CD14-positive monocyte (primary cell): ENCODE measurements at regions not wholly inside any gene's neighbourhood (a gene's known extent, or its start where the extent isn't known, plus 50 kb on each side); places are given as distances from the start of the nearest gene placed in this dataset.

Source experiments
- DNase-seq, 3 donors: peaks; one replicate each; pipeline ENCODE4 v3.0.0-alpha.2; 2011 to 2022
- H2AFZ ChIP-seq: 2 replicates; pipeline ENCODE4 v1.6.0; 2012; ENCODE audit warnings: mild to moderate bottlenecking, low read depth, low read length, inconsistent platforms; ENCODE audit not compliant: insufficient read depth, poor library complexity, severe bottlenecking
- H3K27ac ChIP-seq, 2 donors: 1 replicate in 1 of 2; 2 replicates in 1 of 2; pipeline ENCODE4 v1.5.1; 2012 to 2013; ENCODE audit warnings: low read length in 2 of 2, control low read depth in 1 of 2, inconsistent platforms in 1 of 2, low read depth in 1 of 2, mild to moderate bottlenecking in 1 of 2
- H3K27me3 ChIP-seq, 2 donors: one replicate each; pipeline versions ENCODE4 v1.6.0 to v1.6.1; 2011 to 2013; ENCODE audit warnings: low read length in 2 of 2; ENCODE audit not compliant: control insufficient read depth in 2 of 2, insufficient read depth in 2 of 2
- H3K36me3 ChIP-seq, 2 donors: replicated peaks in 1 of 2; 1 replicate in 1 of 2; 2 replicates in 1 of 2; pipeline versions ENCODE4 v1.5.1 to v1.6.1; 2012 to 2013; ENCODE audit warnings: low read length in 2 of 2, control low read depth in 1 of 2, inconsistent platforms in 1 of 2, mild to moderate bottlenecking in 1 of 2; ENCODE audit not compliant: insufficient read depth in 2 of 2, control insufficient read depth in 1 of 2
- H3K4me1 ChIP-seq, 2 donors: 1 replicate in 1 of 2; 2 replicates in 1 of 2; pipeline versions ENCODE4 v1.5.1 to v1.6.1; 2012 to 2013; ENCODE audit warnings: low read length in 2 of 2, control low read depth in 1 of 2, inconsistent platforms in 1 of 2, mild to moderate bottlenecking in 1 of 2, moderate library complexity in 1 of 2; ENCODE audit not compliant: insufficient read depth in 2 of 2, control insufficient read depth in 1 of 2
- H3K4me2 ChIP-seq: replicated peaks from 2 replicates; pipeline ENCODE3; 2012; ENCODE audit warnings: low read length, moderate library complexity, mild to moderate bottlenecking; ENCODE audit not compliant: poor library complexity, severe bottlenecking; ENCODE audit errors: extremely low read depth
- H3K4me3 ChIP-seq, 3 experiments: fragments of 200-600 bp in 1 of 3; sonication (generic) in 1 of 3; replicated peaks in 1 of 3; 1 replicate in 2 of 3; 2 replicates in 1 of 3; pipeline ENCODE4 v1.5.1; 2011 to 2013; ENCODE audit warnings: low read length in 3 of 3, mild to moderate bottlenecking in 3 of 3, control low read depth in 2 of 3, low read depth in 2 of 3, inconsistent platforms in 1 of 3, moderate library complexity in 1 of 3
- H3K79me2 ChIP-seq: 2 replicates; pipeline ENCODE4 v1.6.0; 2012; ENCODE audit warnings: mild to moderate bottlenecking, control low read depth, inconsistent platforms, low read length, moderate library complexity; ENCODE audit not compliant: insufficient read depth
- H3K9ac ChIP-seq: 2 replicates; pipeline ENCODE4 v1.6.0; 2017; ENCODE audit warnings: low read length, mild to moderate bottlenecking; ENCODE audit not compliant: insufficient read depth, poor library complexity, severe bottlenecking
- H3K9me3 ChIP-seq, 2 donors: replicated peaks in 1 of 2; 1 replicate in 1 of 2; 2 replicates in 1 of 2; pipeline versions ENCODE4 v1.5.1 to v1.6.1; 2012 to 2013; ENCODE audit warnings: low read length in 2 of 2, control low read depth in 1 of 2; ENCODE audit not compliant: control insufficient read depth in 1 of 2, insufficient read depth in 1 of 2
- H4K20me1 ChIP-seq: 2 replicates; pipeline ENCODE4 v1.6.0; 2012; ENCODE audit warnings: mild to moderate bottlenecking, low read length, control low read depth, moderate library complexity; ENCODE audit not compliant: insufficient read depth
- H3K27ac Mint-ChIP-seq, 7 donors: one replicate each; pipeline ENCODE4 v1.8.0; 2020; ENCODE audit warnings: mild to moderate bottlenecking in 7 of 7, mixed read lengths in 7 of 7, moderate library complexity in 6 of 7, inconsistent platforms in 2 of 7
- H3K27me3 Mint-ChIP-seq, 3 donors: one replicate each; pipeline ENCODE4 v1.8.0; 2021 to 2022; ENCODE audit warnings: low read depth in 3 of 3, mild to moderate bottlenecking in 3 of 3, mixed read lengths in 3 of 3, moderate library complexity in 3 of 3, inconsistent platforms in 1 of 3
- H3K36me3 Mint-ChIP-seq, 2 donors: one replicate each; pipeline ENCODE4 v1.8.0; 2020; ENCODE audit warnings: mixed read lengths in 2 of 2, inconsistent platforms in 1 of 2, mild to moderate bottlenecking in 1 of 2
- H3K4me1 Mint-ChIP-seq: one replicate; pipeline ENCODE4 v1.8.0; 2020; ENCODE audit warnings: mild to moderate bottlenecking, mixed read lengths
- H3K4me3 Mint-ChIP-seq, 2 donors: one replicate each; pipeline ENCODE4 v1.8.0; 2020; ENCODE audit warnings: mild to moderate bottlenecking in 2 of 2, mixed read lengths in 2 of 2, moderate library complexity in 1 of 2
- H3K9me3 Mint-ChIP-seq, 7 donors: one replicate each; pipeline ENCODE4 v1.8.0; 2020 to 2022; ENCODE audit warnings: mixed read lengths in 7 of 7, mild to moderate bottlenecking in 6 of 7, moderate library complexity in 6 of 7, inconsistent platforms in 2 of 7
- WGBS: methylation state at CpG from one replicate; pipeline ENCODE4 v1.1.5; 2013; ENCODE audit warnings: missing lambda C conversion rate; ENCODE audit not compliant: insufficient coverage; 5-methylcytosine and 5-hydroxymethylcytosine counted together
- intact Hi-C, 2 donors: fragments of 100-400 bp; cut with micrococcal nuclease; formaldehyde crosslinking; loops; one replicate each; pipeline versions ENCODE4 v1.15.0 to v1.15.1; 2023
- TF ChIP-seq, protein P1 (sequence below): fragments of 200-600 bp; IDR thresholded peaks from one replicate; pipeline ENCODE4 v1.8.0; 2022; ENCODE audit warnings: antibody characterized with exemption, mild to moderate bottlenecking

DNA sequence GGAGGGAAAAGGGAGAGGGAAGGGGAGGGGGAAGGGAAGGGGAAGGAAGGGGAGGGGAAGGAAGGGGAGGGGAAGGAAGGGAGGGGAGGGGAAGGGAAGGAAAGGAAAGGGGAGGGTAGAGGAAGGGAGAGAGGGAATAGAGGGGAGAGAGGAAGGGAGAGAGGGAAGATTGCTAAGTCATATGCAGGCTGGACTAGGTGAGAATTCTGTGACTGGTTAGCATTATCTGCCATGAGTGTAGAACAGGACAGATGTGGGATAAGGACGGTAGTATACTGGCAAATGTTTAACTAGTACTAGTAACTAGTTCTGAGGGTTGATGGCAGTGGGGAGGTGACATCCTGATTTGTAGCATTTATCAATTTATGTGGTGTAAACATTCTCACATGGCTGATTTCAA lies 203.5 kb upstream of the RAD23B start:
- peaks cover 0 to 5% (median 0%) of the 10 kb centered on the region in 7 donors for H3K9me3 Mint-ChIP-seq
- H2AFZ ChIP-seq: no peak overlapping the region

DNA sequence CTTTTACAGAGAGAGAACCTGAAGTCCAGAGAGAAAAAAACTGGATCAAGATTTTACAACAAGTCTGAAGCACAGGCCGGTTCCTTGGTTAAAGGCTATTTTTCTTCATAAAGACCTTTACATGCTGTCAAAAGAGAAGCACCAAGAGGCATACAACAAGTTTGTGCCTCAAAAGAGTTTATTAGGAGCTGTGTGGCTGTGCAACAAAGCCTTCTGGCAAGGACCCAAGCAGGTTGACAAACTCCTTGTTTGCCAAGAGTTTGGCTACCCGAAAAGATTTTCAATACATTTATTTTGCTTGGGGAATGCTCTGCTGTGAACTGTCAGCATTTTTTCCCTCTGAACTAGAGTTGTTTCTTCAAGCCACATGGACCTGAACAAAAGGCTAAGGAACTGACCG lies 202.9 kb upstream of the RAD23B start:
- H3K4me3 ChIP-seq: no peak overlapping the region
- H3K27me3 ChIP-seq: no peaks in the 10 kb centered on the region
- no peak overlapping the region for H3K4me3 Mint-ChIP-seq
- no peak overlapping the region for H3K4me2 ChIP-seq
- H3K36me3 Mint-ChIP-seq: no peaks in the 10 kb centered on the region
- H3K36me3 ChIP-seq: no peaks in the 10 kb centered on the region
- no peaks in the 10 kb centered on the region for H3K4me1 Mint-ChIP-seq
- no peaks in the 10 kb centered on the region for H3K4me1 ChIP-seq
- no peak for DNase-seq
- H3K9me3 Mint-ChIP-seq: peaks cover 0 to 2% (median 0%) of the 10 kb centered on the region in 7 donors
- TF ChIP-seq, protein P1, sequence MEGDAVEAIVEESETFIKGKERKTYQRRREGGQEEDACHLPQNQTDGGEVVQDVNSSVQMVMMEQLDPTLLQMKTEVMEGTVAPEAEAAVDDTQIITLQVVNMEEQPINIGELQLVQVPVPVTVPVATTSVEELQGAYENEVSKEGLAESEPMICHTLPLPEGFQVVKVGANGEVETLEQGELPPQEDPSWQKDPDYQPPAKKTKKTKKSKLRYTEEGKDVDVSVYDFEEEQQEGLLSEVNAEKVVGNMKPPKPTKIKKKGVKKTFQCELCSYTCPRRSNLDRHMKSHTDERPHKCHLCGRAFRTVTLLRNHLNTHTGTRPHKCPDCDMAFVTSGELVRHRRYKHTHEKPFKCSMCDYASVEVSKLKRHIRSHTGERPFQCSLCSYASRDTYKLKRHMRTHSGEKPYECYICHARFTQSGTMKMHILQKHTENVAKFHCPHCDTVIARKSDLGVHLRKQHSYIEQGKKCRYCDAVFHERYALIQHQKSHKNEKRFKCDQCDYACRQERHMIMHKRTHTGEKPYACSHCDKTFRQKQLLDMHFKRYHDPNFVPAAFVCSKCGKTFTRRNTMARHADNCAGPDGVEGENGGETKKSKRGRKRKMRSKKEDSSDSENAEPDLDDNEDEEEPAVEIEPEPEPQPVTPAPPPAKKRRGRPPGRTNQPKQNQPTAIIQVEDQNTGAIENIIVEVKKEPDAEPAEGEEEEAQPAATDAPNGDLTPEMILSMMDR: no peak
- no peaks in the 10 kb centered on the region for H3K9me3 ChIP-seq
- no peak overlapping the region for H2AFZ ChIP-seq
- no peak overlapping the region for H3K27ac ChIP-seq
- no peak overlapping the region for H3K9ac ChIP-seq
- no peaks in the 10 kb centered on the region for H3K79me2 ChIP-seq
- H3K27ac Mint-ChIP-seq: no peak overlapping the region
- intact Hi-C loops: no loop called here
- H4K20me1 ChIP-seq: no peaks in the 10 kb centered on the region
- peaks cover 0 to 1% (median 0%) of the 10 kb centered on the region in 3 donors for H3K27me3 Mint-ChIP-seq
- WGBS: no CpG with 5 or more reads among the region's 3 CpGs

More for the DNA sequence above, 203.5 kb upstream of the RAD23B start:
- Histone ChIP-seq H3K27me3 (no peaks in the 10 kb centered on the region), H3K36me3 (no peaks in the 10 kb centered on the region), H3K9ac (no peak overlapping the region), H3K4me1 (no peaks in the 10 kb centered on the region), H4K20me1 (no peaks in the 10 kb centered on the region), H3K79me2 (no peaks in the 10 kb centered on the region), H3K27ac (no peak overlapping the region), H3K4me2 (no peak overlapping the region), H3K4me3 (no peak overlapping the region), H3K9me3 (no peaks in the 10 kb centered on the region)
- intact Hi-C loops: no loop called here
- peaks cover 0 to 1% (median 0%) of the 10 kb centered on the region in 3 donors for H3K27me3 Mint-ChIP-seq
- no peak overlapping the region for H3K27ac Mint-ChIP-seq
- no peaks in the 10 kb centered on the region for H3K4me1 Mint-ChIP-seq
- no peaks in the 10 kb centered on the region for H3K36me3 Mint-ChIP-seq
- no peak overlapping the region for H3K4me3 Mint-ChIP-seq
- no CpG with 5 or more reads among the region's 1 CpG for WGBS
- no peak for DNase-seq
- TF ChIP-seq, protein P1: no peak
